NCI-H82 treated with DMSO at 0.1 percent for 48 hours (cell line): ENCODE measurements at regions not wholly inside any gene's neighbourhood (a gene's known extent, or its start where the extent isn't known, plus 50 kb on each side); places are given as distances from the start of the nearest gene placed in this dataset.
"Not testable (repeated sequence)": the region's sequence is repeated elsewhere in the genome, so short reads cannot be mapped to it uniquely, and the experiment has no call there.

Experiments used
- DNase-seq: peaks from one replicate; lab custom pipeline; 2025; ENCODE audit not compliant: unreplicated experiment; lab: John Stamatoyannopoulos, UW

GRCh38 chr18:14606546-14606945, 63.1 kb upstream of the POTEC start:
- DNase-seq: not testable (repeated sequence)

- not testable (repeated sequence) for DNase-seq
Measured at GRCh38 chr18:14607360-14607759, 64.0 kb upstream of the POTEC start.

DNA sequence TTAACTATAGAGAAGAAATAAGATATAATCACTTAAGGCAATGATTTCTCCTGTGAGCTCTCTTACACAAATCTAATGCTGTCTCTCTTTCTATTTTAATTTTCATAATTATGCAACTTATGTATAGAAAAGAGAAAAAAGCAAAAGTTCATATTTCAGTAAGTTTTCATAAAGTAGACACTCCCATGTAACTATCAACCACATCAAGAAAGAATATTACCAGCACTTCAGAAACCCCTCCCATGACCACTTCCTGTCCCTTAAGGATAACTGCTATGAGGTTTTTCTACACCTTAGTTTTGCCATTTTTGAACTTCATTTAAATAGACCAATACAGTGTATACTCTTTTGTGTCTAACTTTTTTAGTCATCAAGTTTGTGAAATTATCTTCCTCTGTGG, 69.0 kb upstream of the POTEC start:
- DNase-seq: not testable (repeated sequence)

- not testable (repeated sequence) for DNase-seq
Measured at GRCh38 chr18:14614485-14614884, 71.1 kb upstream of the POTEC start.

GRCh38 chr18:14627336-14627735, 83.9 kb upstream of the POTEC start:
- peak; percentile 61 for DNase-seq

DNA sequence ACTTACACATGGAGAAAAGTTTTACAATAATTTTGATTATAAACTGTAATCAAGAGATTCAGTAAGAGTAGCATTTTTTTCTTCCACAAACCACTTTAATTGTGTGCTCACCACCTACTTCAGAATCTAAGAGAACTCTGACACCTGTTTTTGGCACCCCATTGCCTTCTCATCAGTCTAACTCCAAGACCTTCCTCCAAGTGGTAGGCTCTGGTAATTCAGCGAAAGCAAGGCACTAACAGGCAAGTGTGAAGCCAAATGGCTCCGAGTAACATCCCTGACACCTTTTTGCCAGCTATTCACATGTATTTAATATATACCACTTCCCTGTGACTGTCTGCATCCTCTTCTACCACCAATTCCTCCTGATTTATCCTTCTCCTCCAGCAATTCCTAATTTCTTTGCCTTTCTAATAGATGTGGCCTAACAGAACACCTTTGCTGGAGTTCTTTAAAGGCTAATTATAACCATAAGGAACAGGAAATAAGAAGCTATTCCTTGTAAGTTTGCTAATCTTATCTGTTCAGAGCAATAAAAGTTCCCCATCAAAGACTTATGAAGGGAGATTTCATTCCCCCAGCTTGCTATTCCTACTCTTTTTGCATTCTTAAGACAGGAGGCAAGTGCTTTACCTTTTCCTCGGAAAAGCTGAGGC, 85.1 kb upstream of the POTEC start:
- not testable (repeated sequence) for DNase-seq

DNA sequence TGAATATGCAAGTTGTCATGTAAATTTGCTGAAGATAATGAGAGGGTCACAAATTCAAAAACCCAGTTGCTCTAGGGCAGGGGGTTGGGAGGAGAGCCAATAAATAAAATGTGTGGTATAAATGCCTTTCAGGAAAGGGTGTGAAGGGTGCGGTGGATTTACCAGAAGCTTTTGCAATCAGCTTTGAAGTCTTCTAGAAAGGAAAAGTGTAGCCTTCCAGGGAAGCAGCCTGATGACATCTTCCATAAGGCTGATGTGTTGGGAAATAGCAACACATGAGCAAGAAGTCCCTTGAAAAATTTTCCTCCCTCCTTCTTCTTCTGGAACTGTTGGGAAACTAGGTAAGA, 85.6 kb upstream of the POTEC start:
- DNase-seq: not testable (repeated sequence)

- DNase-seq: not testable (repeated sequence)
Measured at GRCh38 chr18:14632976-14633375, 89.6 kb upstream of the POTEC start.

GRCh38 chr18:14638008-14638407, 94.6 kb upstream of the POTEC start:
- not testable (repeated sequence) for DNase-seq

DNA sequence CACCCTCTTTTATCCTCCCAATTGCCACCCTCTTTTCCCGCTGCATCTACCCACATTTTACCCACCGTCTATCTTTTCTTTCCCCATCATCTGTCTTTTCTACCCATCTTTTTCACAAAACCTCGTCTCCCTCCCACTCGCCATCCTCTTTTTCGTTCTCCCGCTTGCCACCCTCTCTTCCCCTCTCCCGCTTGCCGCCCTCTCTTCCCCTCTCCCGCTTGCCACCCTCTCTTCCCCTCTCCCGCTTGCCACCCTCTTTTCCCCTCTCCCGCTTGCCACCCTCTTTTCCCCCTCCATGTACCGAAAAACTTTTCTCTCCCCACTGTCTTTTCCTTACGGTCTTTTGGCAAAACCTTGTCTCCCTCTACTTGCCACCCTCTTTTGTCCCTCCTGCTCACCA, 97.7 kb upstream of the POTEC start:
- DNase-seq: not testable (repeated sequence)

GRCh38 chr18:14643715-14644290, 100.4 kb upstream of the POTEC start:
- not testable (repeated sequence) for DNase-seq

DNA sequence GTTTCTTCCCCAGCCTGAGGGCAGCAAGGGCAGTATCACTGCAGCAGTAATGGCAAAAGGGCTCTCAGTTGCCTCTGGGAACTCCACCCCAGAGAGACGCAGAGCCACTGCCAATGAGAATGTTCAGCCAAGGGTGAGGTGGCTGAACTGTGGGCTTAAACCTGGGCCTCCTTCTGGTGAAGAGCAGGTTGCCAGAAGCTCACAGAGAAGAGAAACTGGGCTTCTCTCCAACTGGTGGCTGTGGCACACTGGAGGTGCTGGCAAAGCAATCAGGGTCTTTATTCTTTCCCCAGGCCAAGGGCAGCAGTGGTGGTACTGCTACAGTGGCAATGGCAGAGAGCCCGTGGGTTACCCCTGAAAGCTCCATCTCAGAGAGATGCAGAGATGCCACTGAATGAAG, 54.9 kb upstream of the ANKRD30B start:
- DNase-seq: not testable (repeated sequence)

DNA sequence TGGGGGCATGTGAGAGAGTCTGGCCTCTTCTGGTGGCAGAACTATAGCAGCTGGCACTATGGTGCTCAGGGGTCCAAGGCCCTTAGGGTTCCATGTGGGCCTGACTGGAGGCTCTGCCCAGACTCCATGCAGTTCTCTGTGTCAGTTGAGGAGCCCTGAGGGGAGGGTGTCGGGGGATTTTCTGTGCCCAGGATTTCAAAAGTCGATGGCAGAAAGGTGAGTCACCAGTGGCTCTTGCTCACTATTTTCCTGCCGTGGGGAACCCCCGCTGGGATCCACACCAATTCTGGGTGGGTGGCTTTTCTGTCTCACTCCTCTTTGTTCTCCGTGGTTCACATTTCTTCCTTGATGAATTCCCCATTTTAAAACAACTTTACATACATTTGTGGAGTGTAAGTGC, 54.1 kb upstream of the ANKRD30B start:
- DNase-seq: not testable (repeated sequence)

- not testable (repeated sequence) for DNase-seq
Measured at GRCh38 chr18:14698006-14698405, 50.0 kb upstream of the ANKRD30B start.
